ENCODE measurements at regions not wholly inside any gene's neighbourhood (a gene's known extent, or its start where the extent isn't known, plus 50 kb on each side); places are given as distances from the start of the nearest gene placed in this dataset.

- TF ChIP-seq SCRT1 (tag by site-specific recombination; IDR thresholded peaks at IDR 0.05; ENCODE audit: borderline replicate concordance) (no peak), ZNF664 (tag by site-specific recombination; IDR thresholded peaks at IDR 0.05) (no peak), ZNF274 (IDR thresholded peaks at IDR 0.05; ENCODE audit: low read length) (no peak), ZNF274 (tag by site-specific recombination; IDR thresholded peaks at IDR 0.05; ENCODE audit: borderline replicate concordance) (no peak), ZEB2 (tag by site-specific recombination; IDR thresholded peaks at IDR 0.05) (no peak), ZNF416 (tag by site-specific recombination; IDR thresholded peaks at IDR 0.05) (no peak), ZNF830 (tag by site-specific recombination; IDR thresholded peaks at IDR 0.05; ENCODE audit: low read depth) (no peak), ZNF37A (tag by site-specific recombination; IDR thresholded peaks at IDR 0.05) (no peak), ZBTB7A (tag by site-specific recombination; IDR thresholded peaks at IDR 0.05; ENCODE audit: low read depth) (no peak)
- TF ChIP-seq, protein P1, sequence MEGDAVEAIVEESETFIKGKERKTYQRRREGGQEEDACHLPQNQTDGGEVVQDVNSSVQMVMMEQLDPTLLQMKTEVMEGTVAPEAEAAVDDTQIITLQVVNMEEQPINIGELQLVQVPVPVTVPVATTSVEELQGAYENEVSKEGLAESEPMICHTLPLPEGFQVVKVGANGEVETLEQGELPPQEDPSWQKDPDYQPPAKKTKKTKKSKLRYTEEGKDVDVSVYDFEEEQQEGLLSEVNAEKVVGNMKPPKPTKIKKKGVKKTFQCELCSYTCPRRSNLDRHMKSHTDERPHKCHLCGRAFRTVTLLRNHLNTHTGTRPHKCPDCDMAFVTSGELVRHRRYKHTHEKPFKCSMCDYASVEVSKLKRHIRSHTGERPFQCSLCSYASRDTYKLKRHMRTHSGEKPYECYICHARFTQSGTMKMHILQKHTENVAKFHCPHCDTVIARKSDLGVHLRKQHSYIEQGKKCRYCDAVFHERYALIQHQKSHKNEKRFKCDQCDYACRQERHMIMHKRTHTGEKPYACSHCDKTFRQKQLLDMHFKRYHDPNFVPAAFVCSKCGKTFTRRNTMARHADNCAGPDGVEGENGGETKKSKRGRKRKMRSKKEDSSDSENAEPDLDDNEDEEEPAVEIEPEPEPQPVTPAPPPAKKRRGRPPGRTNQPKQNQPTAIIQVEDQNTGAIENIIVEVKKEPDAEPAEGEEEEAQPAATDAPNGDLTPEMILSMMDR (tag by site-specific recombination; IDR thresholded peaks at IDR 0.05): no peak
Measured at GRCh38 chr5:129322968-129323367, 137.1 kb upstream of the ADAMTS19 start.

Measured in HEK293 (cell line).